Colonic mucosa (tissue), 4 donors: ENCODE measurements at regions not wholly inside any gene's neighbourhood (a gene's known extent, or its start where the extent isn't known, plus 50 kb on each side); places are given as distances from the start of the nearest gene placed in this dataset.

Experiments
- DNase-seq: peaks from one replicate; pipeline ENCODE4 v3.0.0-alpha.2; 2020
- H3K27ac ChIP-seq: fragments of 200-600 bp; one replicate; pipeline ENCODE4 v1.8.0; 2021
- H3K27me3 ChIP-seq: fragments of 200-600 bp; one replicate; pipeline ENCODE4 v1.8.0; 2021
- H3K36me3 ChIP-seq: fragments of 200-600 bp; one replicate; pipeline ENCODE4 v1.8.0; 2021
- H3K4me1 ChIP-seq: fragments of 200-600 bp; one replicate; pipeline ENCODE4 v1.8.0; 2021; ENCODE audit warnings: mild to moderate bottlenecking
- H3K4me3 ChIP-seq: fragments of 200-600 bp; one replicate; pipeline ENCODE4 v1.8.0; 2021
- H3K9ac ChIP-seq, 2 donors: one replicate each; pipeline ENCODE4 v1.7.0; 2013; ENCODE audit warnings: control low read depth in 2 of 2, low read depth in 2 of 2, low read length in 2 of 2
- H3K9me3 ChIP-seq: fragments of 200-600 bp; one replicate; pipeline ENCODE4 v1.8.0; 2021
- intact Hi-C: fragments of 100-400 bp; cut with DNase I; formaldehyde crosslinking; loops from one replicate; pipeline ENCODE4 v1.14.1; 2022
- TF ChIP-seq, protein P1 (sequence below): fragments of 200-600 bp; IDR thresholded peaks from one replicate; pipeline ENCODE4 v1.8.0; 2022; ENCODE audit warnings: antibody characterized with exemption, mild to moderate bottlenecking
- donor health status: healthy.
- donor health status: DM: no; HTN: no; CAD: no.
- donor health status: DM: no; HTN: no; CAD: no.

DNA sequence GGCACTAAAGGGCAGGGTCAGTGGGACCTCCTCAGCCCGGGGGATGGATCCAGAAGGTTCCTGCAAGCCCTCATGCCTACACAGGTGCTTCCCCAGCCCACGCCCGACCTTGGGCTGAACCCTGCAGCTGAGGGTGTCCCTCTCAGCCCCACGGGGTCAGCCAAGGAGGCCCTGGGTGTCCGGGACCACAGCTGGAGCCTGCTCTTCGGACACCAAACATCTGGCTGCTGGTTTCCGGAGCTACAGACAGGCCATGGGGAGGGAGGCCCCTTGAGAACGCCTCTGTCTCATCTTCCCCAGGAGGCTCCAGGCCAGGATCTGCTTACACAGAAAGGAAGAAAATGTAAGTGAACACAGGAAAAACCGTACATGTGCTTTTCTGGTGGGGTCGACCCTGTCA is 355.7 kb downstream of the MN1 start:
- H3K4me3 ChIP-seq, result no peak overlapping the region
- intact Hi-C loops, result no loop called here
- no peaks in the 10 kb centered on the region for H3K4me1 ChIP-seq
- no peak overlapping the region for H3K9ac ChIP-seq
- no peaks in the 10 kb centered on the region for H3K36me3 ChIP-seq
- no peaks in the 10 kb centered on the region for H3K9me3 ChIP-seq
- DNase-seq, result no peak
- no peak overlapping the region for H3K27ac ChIP-seq
- TF ChIP-seq, protein P1, sequence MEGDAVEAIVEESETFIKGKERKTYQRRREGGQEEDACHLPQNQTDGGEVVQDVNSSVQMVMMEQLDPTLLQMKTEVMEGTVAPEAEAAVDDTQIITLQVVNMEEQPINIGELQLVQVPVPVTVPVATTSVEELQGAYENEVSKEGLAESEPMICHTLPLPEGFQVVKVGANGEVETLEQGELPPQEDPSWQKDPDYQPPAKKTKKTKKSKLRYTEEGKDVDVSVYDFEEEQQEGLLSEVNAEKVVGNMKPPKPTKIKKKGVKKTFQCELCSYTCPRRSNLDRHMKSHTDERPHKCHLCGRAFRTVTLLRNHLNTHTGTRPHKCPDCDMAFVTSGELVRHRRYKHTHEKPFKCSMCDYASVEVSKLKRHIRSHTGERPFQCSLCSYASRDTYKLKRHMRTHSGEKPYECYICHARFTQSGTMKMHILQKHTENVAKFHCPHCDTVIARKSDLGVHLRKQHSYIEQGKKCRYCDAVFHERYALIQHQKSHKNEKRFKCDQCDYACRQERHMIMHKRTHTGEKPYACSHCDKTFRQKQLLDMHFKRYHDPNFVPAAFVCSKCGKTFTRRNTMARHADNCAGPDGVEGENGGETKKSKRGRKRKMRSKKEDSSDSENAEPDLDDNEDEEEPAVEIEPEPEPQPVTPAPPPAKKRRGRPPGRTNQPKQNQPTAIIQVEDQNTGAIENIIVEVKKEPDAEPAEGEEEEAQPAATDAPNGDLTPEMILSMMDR, result no peak
- H3K27me3 ChIP-seq, result no peaks in the 10 kb centered on the region

DNA sequence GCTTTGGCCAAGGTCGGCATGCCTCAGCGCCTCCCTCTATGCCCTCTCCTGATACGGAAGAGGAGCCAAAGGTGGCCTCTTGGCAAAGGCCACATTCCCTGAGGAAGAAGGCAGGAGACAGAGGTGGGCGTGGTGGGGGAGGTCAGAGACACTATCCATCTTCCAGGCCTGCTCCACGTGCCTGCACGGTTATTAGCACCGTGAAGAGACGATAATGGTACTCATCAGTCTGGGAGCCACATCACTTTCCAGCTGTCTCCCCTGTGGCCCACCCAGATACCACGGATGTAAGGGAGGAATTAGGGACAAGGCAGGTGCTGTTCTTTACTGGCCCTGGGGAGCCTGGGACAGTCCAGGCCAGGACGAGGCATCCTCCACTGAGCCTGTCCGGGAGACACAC is 354.3 kb downstream of the MN1 start:
- H3K4me3 ChIP-seq, result no peak overlapping the region
- no peaks in the 10 kb centered on the region for H3K9me3 ChIP-seq
- H3K27me3 ChIP-seq, result no peaks in the 10 kb centered on the region
- DNase-seq, result no peak
- H3K4me1 ChIP-seq, result no peaks in the 10 kb centered on the region
- H3K9ac ChIP-seq, result no peak overlapping the region
- TF ChIP-seq, protein P1, result no peak
- H3K27ac ChIP-seq, result no peak overlapping the region
- no peaks in the 10 kb centered on the region for H3K36me3 ChIP-seq
- intact Hi-C loops, result no loop called here

DNA sequence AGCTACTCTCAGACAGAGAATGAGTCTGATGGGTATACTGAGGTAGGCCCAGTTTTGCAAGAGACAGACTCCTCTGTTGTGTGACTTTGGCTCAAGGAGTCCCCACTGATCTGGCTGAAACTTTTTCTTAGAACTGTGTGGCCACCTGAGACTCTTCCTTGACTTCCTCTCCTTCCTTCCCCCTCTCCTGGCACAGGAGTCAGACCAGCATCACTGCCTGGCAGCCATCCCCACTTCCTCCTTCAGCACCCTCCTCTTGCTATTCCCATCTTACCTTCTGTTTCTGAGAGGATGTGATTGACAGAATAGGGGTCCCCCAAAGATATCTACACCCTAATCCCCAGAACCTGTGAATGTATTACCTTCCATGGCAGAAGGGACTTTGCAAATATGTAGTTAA is 351.1 kb downstream of the MN1 start:
- no peaks in the 10 kb centered on the region for H3K36me3 ChIP-seq
- no peaks in the 10 kb centered on the region for H3K9me3 ChIP-seq
- no peaks in the 10 kb centered on the region for H3K4me1 ChIP-seq
- DNase-seq, result no peak
- TF ChIP-seq, protein P1, result no peak
- no peak overlapping the region for H3K9ac ChIP-seq
- H3K27ac ChIP-seq, result no peak overlapping the region
- no peak overlapping the region for H3K4me3 ChIP-seq
- H3K27me3 ChIP-seq, result no peaks in the 10 kb centered on the region
- intact Hi-C loops, result no loop called here

DNA sequence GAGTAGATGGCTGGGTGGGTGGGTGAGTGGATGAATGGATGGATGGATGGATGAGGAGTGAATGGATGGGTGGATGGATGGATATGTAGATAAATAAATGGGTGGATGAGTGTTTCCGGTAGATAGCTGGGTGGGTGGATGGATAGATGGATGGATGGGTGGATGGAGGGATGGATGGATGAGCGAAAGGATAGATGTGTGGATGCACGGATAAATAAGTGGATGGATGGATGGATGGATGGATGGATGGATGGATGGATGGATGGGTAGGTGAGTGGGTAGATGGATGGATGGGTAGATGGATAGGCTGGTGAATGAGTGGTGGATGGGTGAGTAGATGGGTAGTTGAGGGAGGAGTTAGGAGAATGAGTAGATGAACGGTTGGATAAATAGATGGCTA is 349.3 kb downstream of the MN1 start:
- Histone ChIP-seq H3K36me3 (no peaks in the 10 kb centered on the region), H3K4me1 (no peaks in the 10 kb centered on the region), H3K9ac (no peak overlapping the region), H3K27me3 (no peaks in the 10 kb centered on the region), H3K9me3 (no peaks in the 10 kb centered on the region), H3K4me3 (no peak overlapping the region), H3K27ac (no peak overlapping the region)
- intact Hi-C loops, result no loop called here
- DNase-seq, result no peak
- TF ChIP-seq, protein P1, result no peak

DNA sequence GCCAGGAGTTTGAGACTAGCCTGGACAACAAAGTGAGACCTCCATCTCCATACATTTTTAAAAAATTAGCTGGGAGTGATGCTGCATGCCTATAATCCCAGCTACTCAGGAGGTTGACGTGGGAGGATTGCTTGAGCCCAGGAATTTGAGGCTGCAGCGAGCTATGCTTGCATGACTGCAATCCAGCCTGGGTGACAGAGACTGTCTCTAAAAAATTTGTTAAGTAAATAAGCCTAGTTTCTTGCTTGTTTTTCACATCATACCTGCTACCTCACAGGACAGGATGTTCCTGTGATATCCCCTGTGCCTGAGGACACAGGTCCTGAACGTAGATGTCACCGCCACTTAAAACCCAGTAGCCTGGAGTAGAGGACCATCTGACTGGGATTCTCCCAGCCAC is 348.6 kb downstream of the MN1 start:
- no peak overlapping the region for H3K27ac ChIP-seq
- TF ChIP-seq, protein P1, result no peak
- no peak overlapping the region for H3K4me3 ChIP-seq
- no peak overlapping the region for H3K9ac ChIP-seq
- H3K4me1 ChIP-seq, result no peaks in the 10 kb centered on the region
- no peaks in the 10 kb centered on the region for H3K27me3 ChIP-seq
- intact Hi-C loops, result no loop called here
- no peak for DNase-seq
- H3K9me3 ChIP-seq, result no peaks in the 10 kb centered on the region
- no peaks in the 10 kb centered on the region for H3K36me3 ChIP-seq

DNA sequence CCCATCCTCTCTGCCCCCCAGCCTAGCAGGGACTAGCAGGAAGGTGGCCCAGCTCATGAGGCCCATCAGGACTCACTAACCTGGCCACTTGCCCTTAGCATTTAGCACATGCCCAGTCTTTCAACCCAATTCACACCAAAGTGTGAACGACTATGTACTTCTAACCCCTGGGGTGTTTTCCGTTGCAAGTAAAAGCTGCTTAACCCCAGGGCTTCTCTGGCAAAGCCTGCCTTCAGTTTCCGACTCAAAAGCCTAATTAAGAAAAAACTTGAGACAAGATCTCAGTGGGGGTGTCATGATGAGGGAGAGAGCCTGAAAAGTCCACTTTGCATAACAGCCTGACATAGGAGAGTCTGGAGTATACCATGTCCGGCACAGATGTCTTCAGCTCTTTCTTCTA is 347.8 kb downstream of the MN1 start:
- Histone ChIP-seq H3K4me3 (no peak overlapping the region), H3K9me3 (no peaks in the 10 kb centered on the region), H3K4me1 (no peaks in the 10 kb centered on the region), H3K9ac (no peak overlapping the region), H3K27ac (no peak overlapping the region), H3K27me3 (no peaks in the 10 kb centered on the region), H3K36me3 (no peaks in the 10 kb centered on the region)
- no peak for DNase-seq
- TF ChIP-seq, protein P1, result no peak
- intact Hi-C loops, result no loop called here
